HepG2 (cell line): ENCODE measurements at regions not wholly inside any gene's neighbourhood (a gene's known extent, or its start where the extent isn't known, plus 50 kb on each side); places are given as distances from the start of the nearest gene placed in this dataset.

ENCODE experiments used
- CBX5 ChIP-seq: sonication (generic); formaldehyde crosslinking; IDR thresholded peaks from 2 replicates; pipeline ENCODE4 v1.4.0; 2020; ENCODE audit warnings: missing genetic modification reagents, borderline replicate concordance
- CCAR2 ChIP-seq: fragments of 200-400 bp; formaldehyde crosslinking; optimal IDR thresholded peaks from 2 replicates; pipeline ENCODE3; 2018; ENCODE audit warnings: low read depth, mild to moderate bottlenecking, low read length, moderate library complexity
- GATAD2A ChIP-seq: IDR thresholded peaks from 2 replicates; pipeline ENCODE4 v1.6.1; 2016
- HOXD1 ChIP-seq: sonication (generic); formaldehyde crosslinking; IDR thresholded peaks from 2 replicates; pipeline ENCODE4 v1.5.0; 2020; ENCODE audit warnings: missing genetic modification reagents
- IKZF4 ChIP-seq: sonication (generic); formaldehyde crosslinking; IDR thresholded peaks from 2 replicates; pipeline ENCODE4 v1.5.1; 2020; ENCODE audit warnings: borderline replicate concordance, mild to moderate bottlenecking, low read depth, missing genetic modification reagents; ENCODE audit errors: not compliant biosample characterization
- KDM4B ChIP-seq: sonication (generic); formaldehyde crosslinking; IDR thresholded peaks from 2 replicates; pipeline ENCODE4 v1.4.0; 2020; ENCODE audit warnings: missing genetic modification reagents
- MAZ ChIP-seq, 2 experiments: sonication (generic) in 1 of 2; formaldehyde crosslinking in 1 of 2; IDR thresholded peaks; 2 replicates each; pipeline versions ENCODE4 v1.5.0 to v1.6.1; 2012 to 2020; ENCODE audit warnings: low read depth in 2 of 2, mild to moderate bottlenecking in 2 of 2, borderline replicate concordance in 1 of 2, improper control_type of control experiment in 1 of 2, low read length in 1 of 2, missing genetic modification reagents in 1 of 2, moderate library complexity in 1 of 2
- NCOR1 ChIP-seq: fragments of 200-600 bp; sonication (generic); IDR thresholded peaks from 2 replicates; pipeline ENCODE4 v1.7.0; 2017; ENCODE audit warnings: antibody characterized with exemption, low read length, borderline replicate concordance
- PHF8 ChIP-seq: sonication (generic); formaldehyde crosslinking; IDR thresholded peaks from 2 replicates; pipeline ENCODE4 v1.5.0; 2020; ENCODE audit warnings: missing genetic modification reagents
- PRPF4 ChIP-seq: fragments of 200-400 bp; formaldehyde crosslinking; IDR thresholded peaks from 2 replicates; pipeline ENCODE4 v1.6.1; 2016; ENCODE audit warnings: low read length, low read depth; ENCODE audit not compliant: poor library complexity, severe bottlenecking
- STAT6 ChIP-seq: sonication (generic); formaldehyde crosslinking; IDR thresholded peaks from 2 replicates; pipeline ENCODE4 v1.4.0; 2020; ENCODE audit warnings: missing genetic modification reagents, mild to moderate bottlenecking, borderline replicate concordance
- THRA ChIP-seq: sonication (generic); formaldehyde crosslinking; IDR thresholded peaks from 2 replicates; pipeline ENCODE4 v1.4.0; 2020; ENCODE audit warnings: missing genetic modification reagents, borderline replicate concordance
- ZBTB39 ChIP-seq: sonication (generic); formaldehyde crosslinking; IDR thresholded peaks from 2 replicates; pipeline ENCODE4 v1.5.0; 2020; ENCODE audit warnings: missing genetic modification reagents
- ZFP36L1 ChIP-seq: sonication (generic); formaldehyde crosslinking; IDR thresholded peaks from 2 replicates; pipeline ENCODE4 v1.8.0; 2022; ENCODE audit warnings: mild to moderate bottlenecking, missing genetic modification reagents, moderate library complexity
- ZNF382 ChIP-seq: sonication (generic); formaldehyde crosslinking; IDR thresholded peaks from 2 replicates; pipeline ENCODE4 v1.5.0; 2020; ENCODE audit warnings: missing genetic modification reagents, mild to moderate bottlenecking, borderline replicate concordance
- ZNF7 ChIP-seq: IDR thresholded peaks from 2 replicates; pipeline ENCODE4 v1.6.1; 2016; ENCODE audit warnings: missing biosample characterization, missing genetic modification reagents
- ZNF724P ChIP-seq: sonication (generic); formaldehyde crosslinking; IDR thresholded peaks from 2 replicates; pipeline ENCODE4 v1.8.0; 2022; ENCODE audit warnings: missing genetic modification reagents, borderline replicate concordance
- ZNF775 ChIP-seq: sonication (generic); formaldehyde crosslinking; IDR thresholded peaks from 2 replicates; pipeline ENCODE4 v1.4.0; 2020; ENCODE audit warnings: missing genetic modification reagents, mild to moderate bottlenecking, moderate library complexity, borderline replicate concordance
- TF ChIP-seq, protein P1 (sequence below): sonication (generic); formaldehyde crosslinking; IDR thresholded peaks from 2 replicates; pipeline ENCODE4 v1.8.0; 2022; ENCODE audit warnings: mild to moderate bottlenecking, missing genetic modification reagents, borderline replicate concordance

GRCh38 chr3:72568083-72568482, 280.2 kb downstream of the SHQ1 start (continued):
- no peak for TF ChIP-seq ZBTB39 (CRISPR knock-in tag)
- TF ChIP-seq PHF8 (CRISPR knock-in tag): no peak
- no peak for TF ChIP-seq STAT6 (CRISPR knock-in tag)
- TF ChIP-seq ZNF775: no peak
- no peak for TF ChIP-seq ZNF7
- no peak for TF ChIP-seq PRPF4
- no peak for TF ChIP-seq MAZ (IDR thresholded peaks at IDR 0.05; ENCODE audit: borderline replicate concordance, low read depth, low read length)
- no peak for TF ChIP-seq MAZ (CRISPR knock-in tag; IDR thresholded peaks at IDR 0.05; ENCODE audit: low read depth)
- TF ChIP-seq CBX5 (CRISPR knock-in tag): no peak
- no peak for TF ChIP-seq IKZF4 (CRISPR knock-in tag)
- TF ChIP-seq THRA: no peak
- TF ChIP-seq GATAD2A (CRISPR knock-in tag): peak; percentile 52; the same call in 1 of the 2 replicates
- TF ChIP-seq, protein P1, sequence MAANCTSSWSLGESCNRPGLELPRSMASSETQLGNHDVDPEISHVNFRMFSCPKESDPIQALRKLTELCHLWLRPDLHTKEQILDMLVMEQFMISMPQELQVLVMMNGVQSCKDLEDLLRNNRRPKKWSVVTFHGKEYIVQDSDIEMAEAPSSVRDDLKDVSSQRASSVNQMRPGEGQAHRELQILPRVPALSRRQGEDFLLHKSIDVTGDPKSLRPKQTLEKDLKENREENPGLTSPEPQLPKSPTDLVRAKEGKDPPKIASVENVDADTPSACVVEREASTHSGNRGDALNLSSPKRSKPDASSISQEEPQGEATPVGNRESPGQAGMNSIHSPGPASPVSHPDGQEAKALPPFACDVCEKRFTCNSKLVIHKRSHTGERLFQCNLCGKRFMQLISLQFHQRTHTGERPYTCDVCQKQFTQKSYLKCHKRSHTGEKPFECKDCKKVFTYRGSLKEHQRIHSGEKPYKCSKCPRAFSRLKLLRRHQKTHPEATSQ (CRISPR knock-in tag): 0 out of 2 replicates have a peak, but pooled peaks have one; percentile 38
- TF ChIP-seq KDM4B: no peak
- TF ChIP-seq ZNF382 (CRISPR knock-in tag): no peak
- no peak for TF ChIP-seq CCAR2
- TF ChIP-seq HOXD1 (CRISPR knock-in tag): no peak
- peak; percentile 56; the same call in 1 of the 2 replicates for TF ChIP-seq ZFP36L1 (CRISPR knock-in tag)
- no peak for TF ChIP-seq NCOR1
- TF ChIP-seq ZNF724P (CRISPR knock-in tag): no peak
